ENCODE measurements at regions not wholly inside any gene's neighbourhood (a gene's known extent, or its start where the extent isn't known, plus 50 kb on each side); places are given as distances from the start of the nearest gene placed in this dataset.

DNA sequence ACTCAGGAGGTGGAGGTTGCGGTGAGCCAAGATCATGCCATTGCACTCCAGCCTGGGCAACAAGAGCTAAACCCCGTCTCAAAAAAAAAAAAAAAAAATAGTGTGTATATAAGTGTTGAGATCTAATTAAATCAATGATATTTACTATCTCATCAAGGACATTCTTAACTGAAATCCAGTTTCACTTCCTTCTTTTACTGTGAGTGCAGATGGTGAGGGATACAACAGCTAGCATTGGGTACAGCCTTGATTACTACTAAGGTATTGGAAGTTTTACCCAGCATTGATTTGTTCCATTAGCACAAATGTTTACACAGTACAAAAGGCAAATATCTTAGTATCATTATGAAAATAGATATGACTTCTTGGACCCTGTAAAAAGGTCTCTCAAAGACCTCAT lies 546.6 kb downstream of the KCTD12 start:
- no TSS peak for BruUV-seq (replicated peaks)
- Histone ChIP-seq H3K27ac (ENCODE audit: low read depth, low read length, poor library complexity, severe bottlenecking) (no peak overlapping the region), H3K9me3 (ENCODE audit: low read depth, low read length, poor library complexity, severe bottlenecking) (no peaks in the 10 kb centered on the region), H3K4me3 (ENCODE audit: low read depth, low read length, poor library complexity, severe bottlenecking) (no peak overlapping the region), H3K27me3 (replicated peaks; ENCODE audit: insufficient read depth, low read depth, low read length, poor library complexity) (peaks cover 3% of the 10 kb centered on the region), H3K4me1 (ENCODE audit: insufficient read depth, low read length, poor library complexity, severe bottlenecking) (no peaks in the 10 kb centered on the region), H3K36me3 (ENCODE audit: insufficient read depth, low read length, poor library complexity, severe bottlenecking) (no peaks in the 10 kb centered on the region)
- ChIA-PET POLR2A (ENCODE audit: low non-redundant PET) (no interaction called here), CTCF (no interaction called here)
- TF ChIP-seq, protein P1, sequence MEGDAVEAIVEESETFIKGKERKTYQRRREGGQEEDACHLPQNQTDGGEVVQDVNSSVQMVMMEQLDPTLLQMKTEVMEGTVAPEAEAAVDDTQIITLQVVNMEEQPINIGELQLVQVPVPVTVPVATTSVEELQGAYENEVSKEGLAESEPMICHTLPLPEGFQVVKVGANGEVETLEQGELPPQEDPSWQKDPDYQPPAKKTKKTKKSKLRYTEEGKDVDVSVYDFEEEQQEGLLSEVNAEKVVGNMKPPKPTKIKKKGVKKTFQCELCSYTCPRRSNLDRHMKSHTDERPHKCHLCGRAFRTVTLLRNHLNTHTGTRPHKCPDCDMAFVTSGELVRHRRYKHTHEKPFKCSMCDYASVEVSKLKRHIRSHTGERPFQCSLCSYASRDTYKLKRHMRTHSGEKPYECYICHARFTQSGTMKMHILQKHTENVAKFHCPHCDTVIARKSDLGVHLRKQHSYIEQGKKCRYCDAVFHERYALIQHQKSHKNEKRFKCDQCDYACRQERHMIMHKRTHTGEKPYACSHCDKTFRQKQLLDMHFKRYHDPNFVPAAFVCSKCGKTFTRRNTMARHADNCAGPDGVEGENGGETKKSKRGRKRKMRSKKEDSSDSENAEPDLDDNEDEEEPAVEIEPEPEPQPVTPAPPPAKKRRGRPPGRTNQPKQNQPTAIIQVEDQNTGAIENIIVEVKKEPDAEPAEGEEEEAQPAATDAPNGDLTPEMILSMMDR (conservative IDR thresholded peaks at IDR 0.05; ENCODE audit: low read depth, low read length), result no peak
- no peak for TF ChIP-seq EZH2 (IDR thresholded peaks at IDR 0.05; ENCODE audit: borderline replicate concordance, low read depth, low read length, poor library complexity, severe bottlenecking)
- no peak for DNase-seq (ENCODE audit: low spot score)
- intact Hi-C loops (cut with micrococcal nuclease; ENCODE audit: unreplicated experiment), result no loop called here

DNA sequence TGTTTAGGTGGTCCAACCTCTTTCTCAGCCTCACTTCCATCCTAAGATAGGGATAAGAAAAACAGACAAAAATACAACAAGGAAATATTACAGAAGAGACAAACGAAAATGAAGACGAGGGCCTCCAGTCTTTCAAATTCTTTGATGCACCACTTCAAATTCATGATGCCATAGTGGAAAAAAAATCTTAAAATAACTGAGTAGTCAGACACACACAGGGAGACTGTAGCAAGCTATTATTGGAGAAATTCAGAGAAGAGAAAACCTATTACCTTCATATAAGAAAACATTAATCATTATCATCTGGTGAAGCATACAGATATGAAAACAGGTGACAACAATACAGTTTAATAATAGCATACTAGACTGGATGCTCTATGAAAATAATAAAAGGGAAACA lies 548.2 kb downstream of the KCTD12 start:
- H3K4me1 ChIP-seq (ENCODE audit: insufficient read depth, low read length, poor library complexity, severe bottlenecking), result no peaks in the 10 kb centered on the region
- no peaks in the 10 kb centered on the region for H3K9me3 ChIP-seq (ENCODE audit: low read depth, low read length, poor library complexity, severe bottlenecking)
- intact Hi-C loops (cut with micrococcal nuclease; ENCODE audit: unreplicated experiment), result no loop called here
- BruUV-seq (replicated peaks), result no TSS peak
- no peak overlapping the region for H3K27ac ChIP-seq (ENCODE audit: low read depth, low read length, poor library complexity, severe bottlenecking)
- H3K36me3 ChIP-seq (ENCODE audit: insufficient read depth, low read length, poor library complexity, severe bottlenecking), result no peaks in the 10 kb centered on the region
- CTCF ChIA-PET, result no interaction called here
- TF ChIP-seq, protein P1 (conservative IDR thresholded peaks at IDR 0.05; ENCODE audit: low read depth, low read length), result no peak
- no peak for TF ChIP-seq EZH2 (IDR thresholded peaks at IDR 0.05; ENCODE audit: borderline replicate concordance, low read depth, low read length, poor library complexity, severe bottlenecking)
- no peak for DNase-seq (ENCODE audit: low spot score)
- H3K27me3 ChIP-seq (replicated peaks; ENCODE audit: insufficient read depth, low read depth, low read length, poor library complexity), result peaks cover 3% of the 10 kb centered on the region
- H3K4me3 ChIP-seq (ENCODE audit: low read depth, low read length, poor library complexity, severe bottlenecking), result no peak overlapping the region
- POLR2A ChIA-PET (ENCODE audit: low non-redundant PET), result no interaction called here

DNA sequence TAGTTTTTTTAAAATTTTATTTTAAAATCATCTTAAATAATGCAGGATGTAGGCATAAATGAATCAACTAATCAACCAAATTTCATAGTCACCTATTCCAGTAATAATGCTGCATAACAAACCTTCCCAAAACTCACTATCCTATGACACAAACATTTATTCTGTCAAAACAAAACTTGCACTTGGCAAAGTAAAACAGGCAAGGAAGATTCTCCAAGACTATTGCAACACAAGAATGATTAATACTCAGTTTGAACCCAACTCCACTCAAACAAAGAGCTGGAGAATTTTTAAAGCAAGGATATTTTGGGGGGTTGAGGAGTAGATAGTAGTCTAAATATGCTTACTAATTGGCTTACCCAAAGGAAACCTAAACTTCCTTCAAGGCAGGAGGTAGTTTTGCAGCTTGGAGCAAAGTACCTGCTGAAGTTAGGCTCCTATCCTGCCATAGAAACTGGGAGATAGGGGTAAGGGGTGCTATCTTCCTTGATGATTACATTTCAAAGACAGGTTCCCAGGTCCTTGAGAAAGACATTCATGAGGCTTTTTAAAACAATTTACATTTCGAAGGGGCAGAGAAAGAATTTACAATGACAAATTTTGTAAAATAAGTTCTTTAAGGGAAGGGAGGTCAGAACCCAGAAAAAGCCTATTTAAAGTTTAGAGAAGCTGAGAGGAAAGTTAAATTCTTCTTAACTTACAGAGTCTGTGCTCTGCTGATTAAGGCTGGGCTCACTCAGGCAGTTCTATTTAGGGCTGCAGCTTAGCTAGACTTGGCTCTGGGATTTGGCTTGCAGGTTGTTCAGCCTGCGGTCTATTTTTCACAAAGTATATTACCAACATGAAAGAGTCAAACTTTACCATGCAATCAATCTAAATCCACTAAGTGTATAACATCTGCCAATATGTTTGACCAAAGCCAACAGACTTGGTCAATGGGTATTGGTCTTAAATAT lies 549.0 kb downstream of the KCTD12 start:
- Histone ChIP-seq H3K36me3 (ENCODE audit: insufficient read depth, low read length, poor library complexity, severe bottlenecking) (no peaks in the 10 kb centered on the region), H3K27me3 (replicated peaks; ENCODE audit: insufficient read depth, low read depth, low read length, poor library complexity) (peaks cover 3% of the 10 kb centered on the region), H3K9me3 (ENCODE audit: low read depth, low read length, poor library complexity, severe bottlenecking) (no peaks in the 10 kb centered on the region), H3K4me3 (ENCODE audit: low read depth, low read length, poor library complexity, severe bottlenecking) (no peak overlapping the region), H3K4me1 (ENCODE audit: insufficient read depth, low read length, poor library complexity, severe bottlenecking) (no peaks in the 10 kb centered on the region), H3K27ac (ENCODE audit: low read depth, low read length, poor library complexity, severe bottlenecking) (no peak overlapping the region)
- CTCF ChIA-PET, result no interaction called here
- no TSS peak for BruUV-seq (replicated peaks)
- TF ChIP-seq EZH2 (IDR thresholded peaks at IDR 0.05; ENCODE audit: borderline replicate concordance, low read depth, low read length, poor library complexity, severe bottlenecking), result no peak
- TF ChIP-seq, protein P1 (conservative IDR thresholded peaks at IDR 0.05; ENCODE audit: low read depth, low read length), result no peak
- POLR2A ChIA-PET (ENCODE audit: low non-redundant PET), result no interaction called here
- DNase-seq (ENCODE audit: low spot score), result no peak
- intact Hi-C loops (cut with micrococcal nuclease; ENCODE audit: unreplicated experiment), result no loop called here

All from A673 (cell line).